ENCODE measurements at regions not wholly inside any gene's neighbourhood (a gene's known extent, or its start where the extent isn't known, plus 50 kb on each side); places are given as distances from the start of the nearest gene placed in this dataset.

- DNase-seq (ENCODE audit: low read depth in 2 of 2), result no peak
Measured at GRCh38 chr7:115883629-115884028, 146.9 kb downstream of the TFEC start.

GRCh38 chr7:115881476-115881875 lies 149.1 kb downstream of the TFEC start:
- DNase-seq (ENCODE audit: low read depth in 2 of 2), result no peak

- no peak for DNase-seq (ENCODE audit: low read depth in 2 of 2)
Measured at GRCh38 chr7:115879171-115879570, 151.4 kb downstream of the TFEC start.

- no peak for DNase-seq (ENCODE audit: low read depth in 2 of 2)
Measured at GRCh38 chr7:115869801-115870200, 160.8 kb downstream of the TFEC start.

GRCh38 chr7:115869190-115869589 lies 161.4 kb downstream of the TFEC start:
- DNase-seq (ENCODE audit: low read depth in 2 of 2), result no peak

- DNase-seq (ENCODE audit: low read depth in 2 of 2), result no peak
Measured at GRCh38 chr7:115868369-115868768, 162.2 kb downstream of the TFEC start.

GRCh38 chr7:115864082-115864481 lies 166.5 kb downstream of the TFEC start:
- no peak for DNase-seq (ENCODE audit: low read depth in 2 of 2)

- no peak for DNase-seq (ENCODE audit: low read depth in 2 of 2)
Measured at GRCh38 chr7:115851291-115851690, 179.3 kb downstream of the TFEC start.

GRCh38 chr7:115850774-115851173 lies 179.8 kb downstream of the TFEC start:
- no peak for DNase-seq (ENCODE audit: low read depth in 2 of 2)

- DNase-seq (ENCODE audit: low read depth in 2 of 2), result no peak
Measured at GRCh38 chr7:115844857-115845256, 185.7 kb downstream of the TFEC start.

GRCh38 chr7:115840702-115841101 lies 189.9 kb downstream of the TFEC start:
- no peak for DNase-seq (ENCODE audit: low read depth in 2 of 2)

GRCh38 chr7:115838829-115839228 lies 191.7 kb downstream of the TFEC start:
- no peak for DNase-seq (ENCODE audit: low read depth in 2 of 2)

- DNase-seq (ENCODE audit: low read depth in 2 of 2), result no peak
Measured at GRCh38 chr7:115831371-115831770, 199.2 kb downstream of the TFEC start.

GRCh38 chr7:115827305-115828045 lies 203.1 kb downstream of the TFEC start:
- DNase-seq (ENCODE audit: low read depth in 2 of 2), result no peak

GRCh38 chr7:115825456-115826115 lies 205.0 kb downstream of the TFEC start:
- no peak for DNase-seq (ENCODE audit: low read depth in 2 of 2)

GRCh38 chr7:115822801-115823200 lies 207.8 kb downstream of the TFEC start:
- no peak for DNase-seq (ENCODE audit: low read depth in 2 of 2)

- DNase-seq (ENCODE audit: low read depth in 2 of 2), result no peak
Measured at GRCh38 chr7:115822380-115822779, 208.2 kb downstream of the TFEC start.

GRCh38 chr7:115816318-115816974 lies 214.1 kb downstream of the TFEC start:
- no peak for DNase-seq (ENCODE audit: low read depth in 2 of 2)

GRCh38 chr7:115812794-115813193 lies 217.8 kb downstream of the TFEC start:
- no peak for DNase-seq (ENCODE audit: low read depth in 2 of 2)

- DNase-seq (ENCODE audit: low read depth in 2 of 2), result no peak
Measured at GRCh38 chr7:115805458-115805857, 225.1 kb downstream of the TFEC start.

GRCh38 chr7:115802415-115802814 lies 228.1 kb downstream of the TFEC start:
- DNase-seq (ENCODE audit: low read depth in 2 of 2), result no peak

- no peak for DNase-seq (ENCODE audit: low read depth in 2 of 2)
Measured at GRCh38 chr7:115799430-115799829, 231.1 kb downstream of the TFEC start.

Data from stimulated activated CD4-positive, alpha-beta T cell treated with anti-CD3 and anti-CD28 coated beads, Interleukin-12 subunit alpha, Interleukin-12 subunit beta, amount 100 ng/mL, for 24 hours (primary cell).